ENCODE measurements at regions not wholly inside any gene's neighbourhood (a gene's known extent, or its start where the extent isn't known, plus 50 kb on each side); places are given as distances from the start of the nearest gene placed in this dataset.
A peak's percentile ranks its signal among the peaks of the same experiment; 100 is the strongest.
"Not testable (repeated sequence)": the region's sequence is repeated elsewhere in the genome, so short reads cannot be mapped to it uniquely, and the experiment has no call there.

- peak; percentile 57 for DNase-seq (ENCODE audit: low read depth)
- H3K4me3 ChIP-seq (ENCODE audit: low read depth, low read length) = no peak overlapping the region
These were observed 129.1 kb downstream of the TNFRSF21 start for GRCh38 chr6:47180633-47181032.

DNA sequence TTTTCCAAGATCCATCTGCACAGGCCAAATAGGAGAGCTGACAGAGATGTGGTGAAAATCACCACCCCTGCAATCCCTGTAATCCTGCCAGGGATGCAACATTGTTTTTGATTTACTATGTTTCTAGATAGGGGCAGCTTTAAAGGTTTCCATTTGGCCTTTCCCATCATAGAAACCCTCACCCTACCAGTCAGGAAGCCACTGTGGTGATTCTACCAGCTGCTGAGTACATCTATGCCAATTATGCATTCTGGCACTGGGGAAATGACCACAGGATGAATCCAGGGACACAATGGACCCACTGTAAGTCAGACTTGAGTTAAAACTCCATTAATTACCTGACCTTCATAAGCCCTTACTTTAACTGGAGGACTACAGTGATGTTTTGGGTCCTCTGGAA lies 130.4 kb downstream of the TNFRSF21 start:
- peak; percentile 23 for DNase-seq (ENCODE audit: low read depth)
- no peak overlapping the region for H3K4me3 ChIP-seq (ENCODE audit: low read depth, low read length)

DNA sequence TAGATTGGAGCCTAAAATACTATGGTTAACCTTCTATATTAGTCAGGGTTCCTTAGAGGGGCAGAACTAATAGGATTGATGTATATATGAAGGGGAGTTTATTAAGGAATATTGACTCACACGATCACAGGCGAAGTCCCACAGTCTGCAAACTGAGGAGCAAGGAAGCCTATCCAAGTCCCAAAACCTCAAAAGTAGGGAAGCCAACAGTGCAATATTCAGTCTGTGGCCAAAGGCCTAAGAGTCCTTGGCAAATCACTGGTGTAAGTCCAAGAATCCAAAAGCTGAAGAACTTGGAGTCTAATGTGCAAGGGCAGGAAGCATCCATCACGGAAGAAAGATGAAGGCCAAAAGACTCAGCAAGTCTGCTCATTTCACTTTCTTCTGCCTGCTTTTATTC lies 133.5 kb upstream of the ADGRF1 start:
- no peak overlapping the region for H3K4me3 ChIP-seq (ENCODE audit: low read depth, low read length)
- no peak for DNase-seq (ENCODE audit: low read depth)

DNA sequence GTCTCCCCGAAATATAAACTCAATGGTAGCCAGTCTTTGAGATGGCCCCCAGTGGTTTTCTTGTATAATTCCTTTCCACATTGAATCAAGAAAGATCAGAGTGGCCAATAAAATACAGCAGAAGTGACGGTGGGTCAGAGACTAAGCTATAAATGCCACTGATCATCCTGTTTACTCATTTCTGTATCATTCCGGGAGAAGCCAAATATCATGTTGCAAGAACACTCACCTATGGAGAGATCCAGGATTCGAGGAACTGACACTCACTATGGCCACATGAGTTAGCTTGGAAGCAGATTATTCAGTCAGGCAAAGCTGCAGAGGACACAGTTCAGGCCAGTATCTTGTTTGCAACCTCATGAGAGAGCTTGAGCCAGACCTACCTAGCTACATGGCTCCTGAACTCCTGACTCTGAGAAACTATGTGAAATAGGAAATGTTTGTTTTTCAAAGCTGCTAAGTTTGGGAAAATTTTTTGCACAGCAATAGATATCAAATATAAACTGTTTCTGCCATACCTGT lies 132.4 kb upstream of the ADGRF1 start:
- no peak for DNase-seq (ENCODE audit: low read depth)
- H3K4me3 ChIP-seq (ENCODE audit: low read depth, low read length) = no peak overlapping the region

- DNase-seq (ENCODE audit: low read depth); H3K4me3 ChIP-seq (ENCODE audit: low read depth, low read length): not testable (repeated sequence)
These were observed 131.9 kb upstream of the ADGRF1 start for GRCh38 chr6:47174063-47174462.

DNA sequence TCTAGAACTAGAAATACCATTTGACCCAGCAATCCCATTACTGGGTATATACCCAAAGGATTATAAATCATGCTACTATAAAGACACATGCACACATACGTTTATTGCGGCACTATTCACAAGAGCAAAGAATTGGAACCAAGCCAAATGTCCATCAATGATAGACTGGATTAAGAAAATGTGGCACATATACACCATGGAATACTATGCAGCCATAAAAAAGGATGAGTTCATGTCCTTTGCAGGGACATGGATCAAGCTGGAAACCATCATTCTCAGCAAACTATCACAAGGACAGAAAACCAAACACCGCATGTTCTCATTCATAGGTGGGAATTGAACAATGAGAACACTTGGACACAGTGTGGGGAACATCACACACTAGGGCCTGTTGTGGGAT lies 131.0 kb upstream of the ADGRF1 start:
- DNase-seq (ENCODE audit: low read depth) = not testable (repeated sequence)

GRCh38 chr6:47170617-47170947 lies 128.4 kb upstream of the ADGRF1 start:
- DNase-seq (ENCODE audit: low read depth) = no peak
- no peak overlapping the region for H3K4me3 ChIP-seq (ENCODE audit: low read depth, low read length)

More for the DNA sequence above, 131.0 kb upstream of the ADGRF1 start:
- H3K4me3 ChIP-seq (ENCODE audit: low read depth, low read length) = not testable (repeated sequence)

- H3K4me3 ChIP-seq (ENCODE audit: low read depth, low read length) = no peak overlapping the region
- DNase-seq (ENCODE audit: low read depth) = peak; percentile 75
These were observed 127.9 kb upstream of the ADGRF1 start for GRCh38 chr6:47169785-47170616.

DNA sequence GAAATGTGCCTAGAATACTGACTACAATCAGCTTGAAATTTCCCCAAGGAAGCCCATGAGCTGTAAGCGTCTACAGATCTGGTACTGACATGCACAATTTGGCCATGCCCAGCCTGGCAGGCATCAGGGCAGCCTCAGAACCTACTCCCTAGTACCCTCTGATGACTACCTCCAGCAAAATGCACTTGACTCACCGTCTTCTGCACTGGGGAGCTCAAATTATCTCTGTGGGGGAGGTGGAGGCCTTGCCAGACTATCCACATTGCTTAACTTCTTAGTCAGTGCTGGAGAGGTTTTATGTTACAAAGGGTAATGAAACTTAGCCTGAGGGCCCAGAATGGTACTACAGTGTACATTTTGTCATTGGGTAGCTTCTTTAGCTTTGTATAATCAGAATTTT lies 126.0 kb upstream of the ADGRF1 start:
- no peak overlapping the region for H3K4me3 ChIP-seq (ENCODE audit: low read depth, low read length)

GRCh38 chr6:47165918-47166317 lies 123.8 kb upstream of the ADGRF1 start:
- peak; percentile 34 for DNase-seq (ENCODE audit: low read depth)
- no peak overlapping the region for H3K4me3 ChIP-seq (ENCODE audit: low read depth, low read length)

More for the DNA sequence above, 126.0 kb upstream of the ADGRF1 start:
- peak; percentile 94 for DNase-seq (ENCODE audit: low read depth)

DNA sequence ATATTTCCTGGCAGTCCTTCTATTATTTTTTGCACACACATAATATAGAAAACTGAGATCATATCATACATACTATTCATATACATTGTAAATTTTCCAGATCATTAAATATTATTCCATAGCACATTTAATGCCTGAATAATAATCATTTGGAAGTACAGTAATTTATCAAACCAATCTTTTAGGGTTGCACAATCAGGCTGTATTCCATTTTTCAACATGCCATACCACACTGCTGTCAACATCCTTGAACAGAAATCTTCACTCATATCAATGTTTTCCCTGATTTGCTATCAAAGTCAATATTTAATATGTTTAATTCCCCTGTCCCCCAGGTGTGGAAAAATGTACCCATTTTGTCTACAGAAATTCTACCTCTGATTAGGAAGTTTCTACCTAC lies 122.7 kb upstream of the ADGRF1 start:
- no peak overlapping the region for H3K4me3 ChIP-seq (ENCODE audit: low read depth, low read length)
- DNase-seq (ENCODE audit: low read depth) = no peak

- no peak for DNase-seq (ENCODE audit: low read depth)
- no peak overlapping the region for H3K4me3 ChIP-seq (ENCODE audit: low read depth, low read length)
These were observed 121.4 kb upstream of the ADGRF1 start for GRCh38 chr6:47163536-47163935.

- H3K4me3 ChIP-seq (ENCODE audit: low read depth, low read length) = no peak overlapping the region
- DNase-seq (ENCODE audit: low read depth) = no peak
These were observed 120.7 kb upstream of the ADGRF1 start for GRCh38 chr6:47162793-47163192.

GRCh38 chr6:47162231-47162630 lies 120.1 kb upstream of the ADGRF1 start:
- DNase-seq (ENCODE audit: low read depth) = no peak
- no peak overlapping the region for H3K4me3 ChIP-seq (ENCODE audit: low read depth, low read length)

GRCh38 chr6:47161176-47161687 lies 119.1 kb upstream of the ADGRF1 start:
- H3K4me3 ChIP-seq (ENCODE audit: low read depth, low read length) = no peak overlapping the region
- no peak for DNase-seq (ENCODE audit: low read depth)

DNA sequence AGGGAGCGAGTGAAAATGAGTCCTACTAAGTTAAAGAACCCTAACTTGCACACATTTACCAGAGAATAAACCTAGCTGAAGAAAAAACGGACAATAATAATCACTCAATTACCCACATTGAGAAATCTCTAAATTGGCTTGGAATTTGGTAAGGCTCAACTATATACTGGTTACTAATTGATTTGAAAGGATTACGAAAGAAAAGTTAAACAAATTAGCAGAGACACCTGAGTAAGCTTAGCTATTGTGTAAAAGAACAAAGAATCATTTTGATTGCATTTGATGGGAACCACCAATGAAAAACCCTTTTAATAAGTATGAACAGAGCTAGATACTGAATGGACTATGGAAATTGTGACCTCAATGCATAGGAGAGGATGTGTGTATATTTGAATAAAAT lies 118.6 kb upstream of the ADGRF1 start:
- no peak for DNase-seq (ENCODE audit: low read depth)
- no peak overlapping the region for H3K4me3 ChIP-seq (ENCODE audit: low read depth, low read length)

GRCh38 chr6:47159763-47160162 lies 117.6 kb upstream of the ADGRF1 start:
- DNase-seq (ENCODE audit: low read depth) = no peak
- H3K4me3 ChIP-seq (ENCODE audit: low read depth, low read length) = no peak overlapping the region

DNA sequence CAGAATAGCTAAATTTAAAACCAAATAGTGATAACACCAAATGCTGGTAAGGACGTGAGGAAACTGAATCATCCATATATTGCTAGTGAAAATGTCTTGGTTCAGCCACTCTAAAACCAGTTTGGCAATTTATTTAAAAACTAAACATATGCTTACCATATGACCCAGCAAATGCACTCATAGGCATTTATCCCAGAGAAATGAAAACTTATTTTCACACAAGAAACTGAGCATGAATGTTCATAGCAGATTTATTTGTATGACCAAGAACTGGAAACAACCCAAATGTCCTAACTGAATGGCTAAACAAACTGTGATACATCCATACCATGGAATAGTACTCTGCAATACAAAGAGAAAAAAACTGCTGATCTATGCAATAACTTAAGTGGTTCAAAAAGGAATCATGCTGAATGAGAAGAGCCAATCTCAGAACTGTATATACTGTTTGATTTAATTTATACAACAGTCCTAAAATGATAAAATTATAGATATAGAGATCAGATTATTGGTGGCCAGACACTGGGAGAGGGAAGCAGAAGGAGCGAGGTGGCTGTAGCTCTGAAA lies 115.6 kb upstream of the ADGRF1 start:
- DNase-seq (ENCODE audit: low read depth) = no peak
- no peak overlapping the region for H3K4me3 ChIP-seq (ENCODE audit: low read depth, low read length)

- no peak overlapping the region for H3K4me3 ChIP-seq (ENCODE audit: low read depth, low read length)
- no peak for DNase-seq (ENCODE audit: low read depth)
These were observed 114.9 kb upstream of the ADGRF1 start for GRCh38 chr6:47157063-47157462.

DNA sequence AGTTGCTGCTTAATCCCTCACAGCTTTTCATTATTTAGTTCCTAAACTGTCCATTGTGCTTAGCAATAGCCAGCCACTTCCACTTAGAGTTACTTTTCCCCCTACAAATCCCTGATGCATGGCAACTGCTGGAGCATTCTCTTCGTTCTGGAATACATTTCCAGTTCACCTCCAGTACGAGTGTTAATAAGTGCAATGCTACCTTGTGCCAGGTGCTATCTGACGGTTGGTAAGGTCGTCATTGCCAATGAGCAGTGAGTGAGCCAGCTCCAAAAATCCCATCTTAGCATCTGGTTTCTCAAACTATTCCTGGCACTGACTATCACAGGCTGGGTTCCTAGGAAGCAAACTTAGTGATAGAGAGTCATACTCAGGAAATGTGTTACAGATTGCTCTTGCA lies 114.1 kb upstream of the ADGRF1 start:
- no peak overlapping the region for H3K4me3 ChIP-seq (ENCODE audit: low read depth, low read length)
- DNase-seq (ENCODE audit: low read depth) = no peak

GRCh38 chr6:47153404-47153755 lies 111.2 kb upstream of the ADGRF1 start:
- DNase-seq (ENCODE audit: low read depth) = no peak
- no peak overlapping the region for H3K4me3 ChIP-seq (ENCODE audit: low read depth, low read length)
